WTC11 (cell line): ENCODE measurements at regions not wholly inside any gene's neighbourhood (a gene's known extent, or its start where the extent isn't known, plus 50 kb on each side); places are given as distances from the start of the nearest gene placed in this dataset.

Source experiments
- ATF1 ChIP-seq: sonication (generic); formaldehyde crosslinking; IDR thresholded peaks from 2 replicates; pipeline ENCODE4 v1.8.1; 2023; ENCODE audit warnings: mild to moderate bottlenecking, moderate library complexity, missing genetic modification reagents
- CBFB ChIP-seq: sonication (generic); formaldehyde crosslinking; IDR thresholded peaks from 2 replicates; pipeline ENCODE4 v1.8.1; 2022; ENCODE audit warnings: mild to moderate bottlenecking, low read depth, missing genetic modification reagents
- ETV6 ChIP-seq: sonication (generic); formaldehyde crosslinking; IDR thresholded peaks from 2 replicates; pipeline ENCODE4 v1.8.1; 2022; ENCODE audit warnings: mild to moderate bottlenecking, missing genetic modification reagents
- MXD4 ChIP-seq: fragments of 250-450 bp; sonication (Bioruptor Pico); IDR thresholded peaks from 2 replicates; pipeline ENCODE4 v1.8.0; 2021; ENCODE audit warnings: mild to moderate bottlenecking, moderate library complexity, borderline replicate concordance
- TCF7 ChIP-seq: sonication (generic); formaldehyde crosslinking; IDR thresholded peaks from 2 replicates; pipeline ENCODE4 v1.8.0; 2022; ENCODE audit warnings: mild to moderate bottlenecking, low read depth, missing genetic modification reagents, moderate library complexity
- TF ChIP-seq, protein P1 (sequence below): sonication (generic); formaldehyde crosslinking; conservative IDR thresholded peaks from 2 replicates; pipeline ENCODE4 v1.8.1; 2023; ENCODE audit warnings: mild to moderate bottlenecking, low read depth, missing genetic modification reagents, moderate library complexity
- TF ChIP-seq, protein P2 (sequence below): sonication (generic); formaldehyde crosslinking; IDR thresholded peaks from 2 replicates; pipeline ENCODE4 v1.8.0; 2022; ENCODE audit warnings: mild to moderate bottlenecking, missing genetic modification reagents

DNA sequence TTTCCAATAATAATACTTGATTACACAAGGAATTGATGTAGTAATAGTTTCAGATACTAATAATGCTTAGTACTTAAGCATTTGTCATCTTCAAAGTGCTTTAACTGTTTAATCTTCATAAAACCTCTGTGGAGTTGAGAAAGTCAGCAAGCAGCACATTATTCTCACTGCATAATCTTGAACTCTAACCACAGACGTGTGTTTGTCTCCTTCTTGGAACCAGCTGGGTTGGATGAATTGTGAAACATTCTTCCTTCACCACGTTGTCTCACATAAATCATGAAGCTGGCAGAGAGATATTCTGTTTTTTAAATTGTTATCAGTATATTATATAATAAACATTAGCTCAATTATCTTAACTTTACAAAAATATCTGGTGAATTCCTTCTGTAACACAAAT, 55.1 kb upstream of the LDAH start (continued):
- TF ChIP-seq, protein P1, sequence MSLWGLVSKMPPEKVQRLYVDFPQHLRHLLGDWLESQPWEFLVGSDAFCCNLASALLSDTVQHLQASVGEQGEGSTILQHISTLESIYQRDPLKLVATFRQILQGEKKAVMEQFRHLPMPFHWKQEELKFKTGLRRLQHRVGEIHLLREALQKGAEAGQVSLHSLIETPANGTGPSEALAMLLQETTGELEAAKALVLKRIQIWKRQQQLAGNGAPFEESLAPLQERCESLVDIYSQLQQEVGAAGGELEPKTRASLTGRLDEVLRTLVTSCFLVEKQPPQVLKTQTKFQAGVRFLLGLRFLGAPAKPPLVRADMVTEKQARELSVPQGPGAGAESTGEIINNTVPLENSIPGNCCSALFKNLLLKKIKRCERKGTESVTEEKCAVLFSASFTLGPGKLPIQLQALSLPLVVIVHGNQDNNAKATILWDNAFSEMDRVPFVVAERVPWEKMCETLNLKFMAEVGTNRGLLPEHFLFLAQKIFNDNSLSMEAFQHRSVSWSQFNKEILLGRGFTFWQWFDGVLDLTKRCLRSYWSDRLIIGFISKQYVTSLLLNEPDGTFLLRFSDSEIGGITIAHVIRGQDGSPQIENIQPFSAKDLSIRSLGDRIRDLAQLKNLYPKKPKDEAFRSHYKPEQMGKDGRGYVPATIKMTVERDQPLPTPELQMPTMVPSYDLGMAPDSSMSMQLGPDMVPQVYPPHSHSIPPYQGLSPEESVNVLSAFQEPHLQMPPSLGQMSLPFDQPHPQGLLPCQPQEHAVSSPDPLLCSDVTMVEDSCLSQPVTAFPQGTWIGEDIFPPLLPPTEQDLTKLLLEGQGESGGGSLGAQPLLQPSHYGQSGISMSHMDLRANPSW (CRISPR knock-in tag), result no peak
- TF ChIP-seq ETV6, result no peak
- TF ChIP-seq MXD4 (CRISPR knock-in tag), result no peak
- TF ChIP-seq, protein P2, sequence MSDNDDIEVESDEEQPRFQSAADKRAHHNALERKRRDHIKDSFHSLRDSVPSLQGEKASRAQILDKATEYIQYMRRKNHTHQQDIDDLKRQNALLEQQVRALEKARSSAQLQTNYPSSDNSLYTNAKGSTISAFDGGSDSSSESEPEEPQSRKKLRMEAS (CRISPR knock-in tag), result no peak
- no peak for TF ChIP-seq TCF7 (CRISPR knock-in tag)
- no peak for TF ChIP-seq CBFB
- no peak for TF ChIP-seq ATF1
